OCI-LY3 (cell line): ENCODE measurements at regions not wholly inside any gene's neighbourhood (a gene's known extent, or its start where the extent isn't known, plus 50 kb on each side); places are given as distances from the start of the nearest gene placed in this dataset.
"Not testable (repeated sequence)": the region's sequence is repeated elsewhere in the genome, so short reads cannot be mapped to it uniquely, and the experiment has no call there.

Source experiments
- EZH2phosphoT487 ChIP-seq: fragments of 200-600 bp; shearing (Covaris generic); IDR thresholded peaks from 2 replicates; pipeline ENCODE4 v1.6.1; 2018; ENCODE audit warnings: antibody characterized with exemption, mixed run types, low read depth
- TF ChIP-seq, protein P1 (sequence below): fragments of 200-600, 300-600 bp; sonication (generic); IDR thresholded peaks from 2 replicates; pipeline ENCODE4 v1.5.1; 2014; ENCODE audit warnings: antibody characterized with exemption, low read length, low read depth

DNA sequence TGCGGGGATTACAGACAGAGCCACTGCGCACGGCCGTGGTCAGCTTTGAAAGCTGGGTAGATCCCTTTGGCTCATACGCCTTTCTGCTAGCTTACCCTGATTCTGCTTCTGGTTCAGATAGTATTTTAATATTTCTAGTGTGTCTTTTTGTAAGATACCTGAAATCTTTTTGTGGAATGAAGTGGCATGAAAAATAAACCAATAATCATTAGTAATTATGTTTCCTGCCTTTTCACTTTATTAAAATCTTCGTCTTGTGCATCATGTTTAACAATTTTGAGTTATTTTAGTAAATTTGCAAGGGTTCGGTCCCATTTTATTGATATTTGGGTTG is 82.5 kb upstream of the TNK2 start:
- TF ChIP-seq, protein P1, sequence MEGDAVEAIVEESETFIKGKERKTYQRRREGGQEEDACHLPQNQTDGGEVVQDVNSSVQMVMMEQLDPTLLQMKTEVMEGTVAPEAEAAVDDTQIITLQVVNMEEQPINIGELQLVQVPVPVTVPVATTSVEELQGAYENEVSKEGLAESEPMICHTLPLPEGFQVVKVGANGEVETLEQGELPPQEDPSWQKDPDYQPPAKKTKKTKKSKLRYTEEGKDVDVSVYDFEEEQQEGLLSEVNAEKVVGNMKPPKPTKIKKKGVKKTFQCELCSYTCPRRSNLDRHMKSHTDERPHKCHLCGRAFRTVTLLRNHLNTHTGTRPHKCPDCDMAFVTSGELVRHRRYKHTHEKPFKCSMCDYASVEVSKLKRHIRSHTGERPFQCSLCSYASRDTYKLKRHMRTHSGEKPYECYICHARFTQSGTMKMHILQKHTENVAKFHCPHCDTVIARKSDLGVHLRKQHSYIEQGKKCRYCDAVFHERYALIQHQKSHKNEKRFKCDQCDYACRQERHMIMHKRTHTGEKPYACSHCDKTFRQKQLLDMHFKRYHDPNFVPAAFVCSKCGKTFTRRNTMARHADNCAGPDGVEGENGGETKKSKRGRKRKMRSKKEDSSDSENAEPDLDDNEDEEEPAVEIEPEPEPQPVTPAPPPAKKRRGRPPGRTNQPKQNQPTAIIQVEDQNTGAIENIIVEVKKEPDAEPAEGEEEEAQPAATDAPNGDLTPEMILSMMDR = not testable (repeated sequence)
- not testable (repeated sequence) for TF ChIP-seq EZH2phosphoT487
